ENCODE measurements at regions not wholly inside any gene's neighbourhood (a gene's known extent, or its start where the extent isn't known, plus 50 kb on each side); places are given as distances from the start of the nearest gene placed in this dataset.

- Histone ChIP-seq H3K27me3 (ENCODE audit: low read depth, low read length) (0 out of 2 replicates have a peak, but pooled peaks cover 4% of the 10 kb centered on the region), H3K79me2 (ENCODE audit: low read length) (no peaks in the 10 kb centered on the region), H3K9me3 (ENCODE audit: insufficient read depth, low read length) (no peaks in the 10 kb centered on the region), H3K36me3 (replicated peaks; ENCODE audit: low read depth, low read length) (no peaks in the 10 kb centered on the region), H4K20me1 (ENCODE audit: insufficient read depth, low read length) (no peaks in the 10 kb centered on the region), H3K9ac (ENCODE audit: low read length) (no peak overlapping the region), H3K27ac (ENCODE audit: low read length) (no peak overlapping the region), H3K4me1 (ENCODE audit: low read length) (no peaks in the 10 kb centered on the region), H2AFZ (ENCODE audit: low read depth, low read length) (no peak overlapping the region), H3K4me2 (ENCODE audit: low read length) (no peak overlapping the region), H3K4me3 (ENCODE audit: low read length) (no peak overlapping the region)
- no peak for TF ChIP-seq CTCF (IDR thresholded peaks at IDR 0.05; ENCODE audit: low read depth, low read length)
- TF ChIP-seq EZH2phosphoT487 (IDR thresholded peaks at IDR 0.05; ENCODE audit: low read depth) = no peak
These were observed 305.3 kb downstream of the ETS1 start for GRCh38 chr11:128282053-128282452.

- Histone ChIP-seq H3K4me3 (ENCODE audit: low read length) (no peak overlapping the region), H3K27me3 (ENCODE audit: low read depth, low read length) (peaks cover 9% of the 10 kb centered on the region; the same call in 1 of the 2 replicates), H3K79me2 (ENCODE audit: low read length) (no peaks in the 10 kb centered on the region), H2AFZ (ENCODE audit: low read depth, low read length) (no peak overlapping the region), H3K27ac (ENCODE audit: low read length) (no peak overlapping the region), H3K9ac (ENCODE audit: low read length) (no peak overlapping the region), H3K36me3 (replicated peaks; ENCODE audit: low read depth, low read length) (no peaks in the 10 kb centered on the region), H3K9me3 (ENCODE audit: insufficient read depth, low read length) (no peaks in the 10 kb centered on the region), H3K4me1 (ENCODE audit: low read length) (no peaks in the 10 kb centered on the region), H3K4me2 (ENCODE audit: low read length) (no peak overlapping the region), H4K20me1 (ENCODE audit: insufficient read depth, low read length) (no peaks in the 10 kb centered on the region)
- TF ChIP-seq CTCF (IDR thresholded peaks at IDR 0.05; ENCODE audit: low read depth, low read length) = no peak
- TF ChIP-seq EZH2phosphoT487 (IDR thresholded peaks at IDR 0.05; ENCODE audit: low read depth) = no peak
These were observed 307.5 kb downstream of the ETS1 start for GRCh38 chr11:128279866-128280265.

GRCh38 chr11:128273736-128274135, 313.6 kb downstream of the ETS1 start:
- H4K20me1 ChIP-seq (ENCODE audit: insufficient read depth, low read length) = no peaks in the 10 kb centered on the region
- no peaks in the 10 kb centered on the region for H3K9me3 ChIP-seq (ENCODE audit: insufficient read depth, low read length)
- H3K4me3 ChIP-seq (ENCODE audit: low read length) = no peak overlapping the region
- no peak overlapping the region for H3K4me2 ChIP-seq (ENCODE audit: low read length)
- H3K27me3 ChIP-seq (ENCODE audit: low read depth, low read length) = peaks cover 9% of the 10 kb centered on the region; the same call in 1 of the 2 replicates
- no peaks in the 10 kb centered on the region for H3K79me2 ChIP-seq (ENCODE audit: low read length)
- H3K4me1 ChIP-seq (ENCODE audit: low read length) = no peaks in the 10 kb centered on the region
- no peak for TF ChIP-seq CTCF (IDR thresholded peaks at IDR 0.05; ENCODE audit: low read depth, low read length)
- TF ChIP-seq EZH2phosphoT487 (IDR thresholded peaks at IDR 0.05; ENCODE audit: low read depth) = no peak
- no peak overlapping the region for H2AFZ ChIP-seq (ENCODE audit: low read depth, low read length)
- no peak overlapping the region for H3K27ac ChIP-seq (ENCODE audit: low read length)
- H3K36me3 ChIP-seq (replicated peaks; ENCODE audit: low read depth, low read length) = no peaks in the 10 kb centered on the region
- no peak overlapping the region for H3K9ac ChIP-seq (ENCODE audit: low read length)

- Histone ChIP-seq H3K4me1 (ENCODE audit: low read length) (no peaks in the 10 kb centered on the region), H3K27me3 (ENCODE audit: low read depth, low read length) (peaks cover 3% of the 10 kb centered on the region), H4K20me1 (ENCODE audit: insufficient read depth, low read length) (no peaks in the 10 kb centered on the region), H3K27ac (ENCODE audit: low read length) (no peak overlapping the region), H3K36me3 (replicated peaks; ENCODE audit: low read depth, low read length) (no peaks in the 10 kb centered on the region), H2AFZ (ENCODE audit: low read depth, low read length) (no peak overlapping the region), H3K9ac (ENCODE audit: low read length) (no peak overlapping the region), H3K4me2 (ENCODE audit: low read length) (no peak overlapping the region), H3K4me3 (ENCODE audit: low read length) (no peak overlapping the region), H3K79me2 (ENCODE audit: low read length) (no peaks in the 10 kb centered on the region), H3K9me3 (ENCODE audit: insufficient read depth, low read length) (no peaks in the 10 kb centered on the region)
- TF ChIP-seq EZH2phosphoT487 (IDR thresholded peaks at IDR 0.05; ENCODE audit: low read depth) (no peak), CTCF (IDR thresholded peaks at IDR 0.05; ENCODE audit: low read depth, low read length) (no peak)
These were observed 316.0 kb downstream of the ETS1 start for GRCh38 chr11:128271401-128271800.

Data from OCI-LY3 (cell line).